Spleen (tissue), 7 donors: ENCODE measurements at regions not wholly inside any gene's neighbourhood (a gene's known extent, or its start where the extent isn't known, plus 50 kb on each side); places are given as distances from the start of the nearest gene placed in this dataset.
"Not testable (repeated sequence)": the region's sequence is repeated elsewhere in the genome, so short reads cannot be mapped to it uniquely, and the experiment has no call there.

Experiments used
- CTCF ChIP-seq, 11 experiments: fragments of 200-600 bp in 7 of 11; fragments of 450-650 bp in 4 of 11; sonication (generic) in 4 of 11; IDR thresholded peaks in 8 of 11; conservative IDR thresholded peaks in 3 of 11; 1 replicate in 7 of 11; 2 replicates in 4 of 11; pipeline versions ENCODE4 v1.4.0 to v1.8.0; 2016 to 2021; ENCODE audit warnings: antibody characterized with exemption in 11 of 11, inconsistent platforms in 4 of 11, mild to moderate bottlenecking in 1 of 11
- POLR2A ChIP-seq, 3 donors: fragments of 450-650 bp; IDR thresholded peaks; one replicate each; pipeline ENCODE4 v1.5.1; 2017; ENCODE audit warnings: antibody characterized with exemption in 3 of 3, mild to moderate bottlenecking in 1 of 3
- donor health status: DM: no; HTN: no; CAD: no; lungs with moderate emphysema.
- donor health status: DM: no; HTN: no; CAD: no.
- donor health status: DM: no; HTN: no; CAD: no.

- TF ChIP-seq CTCF (IDR thresholded peaks at IDR 0.05 in 8 of 11, conservative IDR thresholded peaks at IDR 0.05 in 3 of 11); POLR2A (IDR thresholded peaks at IDR 0.05): not testable (repeated sequence)
Measured at GRCh38 chr14:101323614-101324235, 237.6 kb upstream of the DIO3 start.
